ENCODE measurements at regions not wholly inside any gene's neighbourhood (a gene's known extent, or its start where the extent isn't known, plus 50 kb on each side); places are given as distances from the start of the nearest gene placed in this dataset.
"Not testable (repeated sequence)": the region's sequence is repeated elsewhere in the genome, so short reads cannot be mapped to it uniquely, and the experiment has no call there.

- no peak for DNase-seq (ENCODE audit: low read depth)
Observed at GRCh38 chr2:147607379-147607778, 237.4 kb upstream of the ACVR2A start.

DNA sequence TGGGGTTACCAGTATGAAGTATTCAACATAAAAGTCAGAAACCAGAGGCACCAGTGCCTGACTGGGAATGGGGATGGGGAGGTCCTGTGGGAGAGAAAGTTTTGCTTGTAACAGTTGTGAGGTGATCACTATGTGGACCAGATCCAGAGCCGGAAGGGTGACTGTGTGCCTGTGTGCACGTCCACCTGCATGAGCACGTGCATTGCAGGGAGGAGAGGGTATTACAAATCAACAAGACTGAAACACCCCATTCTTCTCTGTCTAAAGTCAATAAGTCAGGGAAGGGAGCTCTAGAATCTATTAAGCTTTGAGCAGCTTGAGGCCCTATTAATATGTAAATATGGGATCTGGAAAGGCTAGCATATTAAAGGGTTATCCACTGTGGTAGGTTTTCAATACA lies 241.0 kb upstream of the ACVR2A start:
- DNase-seq (ENCODE audit: low read depth) = no peak

GRCh38 chr2:147603447-147603846 lies 241.4 kb upstream of the ACVR2A start:
- DNase-seq (ENCODE audit: low read depth) = no peak

DNA sequence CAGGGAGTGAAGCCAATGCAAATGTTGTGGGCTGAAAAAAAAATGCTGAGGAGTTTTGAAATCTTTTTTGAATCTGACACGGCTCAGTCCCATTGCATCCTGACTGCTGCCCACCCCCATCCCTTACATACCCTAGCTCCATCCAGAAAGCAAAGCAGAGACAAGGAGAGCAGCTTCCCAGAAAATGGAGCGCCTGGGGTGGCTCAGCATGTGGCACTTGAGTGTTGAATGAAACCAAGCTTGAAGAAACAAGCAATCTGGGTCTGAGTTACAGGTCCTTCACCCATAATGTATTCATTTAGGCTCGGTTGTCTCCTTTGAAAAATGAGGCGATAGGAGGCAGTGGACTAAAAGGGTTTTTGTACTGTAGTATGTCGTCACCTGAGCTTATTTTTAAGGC lies 244.2 kb upstream of the ACVR2A start:
- DNase-seq (ENCODE audit: low read depth) = no peak

DNA sequence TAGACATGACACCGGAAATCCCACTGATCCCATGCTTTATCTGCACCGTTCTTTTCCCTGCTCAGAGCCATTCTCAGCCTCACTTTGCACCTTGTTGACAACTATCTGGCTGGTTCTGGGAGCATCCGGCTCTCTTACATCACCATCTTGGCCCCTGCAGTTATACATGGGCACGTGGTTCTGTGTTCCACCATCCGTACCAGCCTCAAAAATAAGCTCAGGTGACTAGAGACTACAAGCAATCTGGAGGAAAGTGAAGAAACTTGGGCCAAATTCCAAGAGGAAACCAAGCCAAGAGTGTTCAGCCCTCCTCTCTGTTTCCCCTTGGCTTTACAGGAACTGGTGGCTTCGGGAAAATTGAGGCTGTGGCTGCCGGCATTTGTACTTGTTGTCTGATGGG lies 244.6 kb upstream of the ACVR2A start:
- no peak for DNase-seq (ENCODE audit: low read depth)

DNA sequence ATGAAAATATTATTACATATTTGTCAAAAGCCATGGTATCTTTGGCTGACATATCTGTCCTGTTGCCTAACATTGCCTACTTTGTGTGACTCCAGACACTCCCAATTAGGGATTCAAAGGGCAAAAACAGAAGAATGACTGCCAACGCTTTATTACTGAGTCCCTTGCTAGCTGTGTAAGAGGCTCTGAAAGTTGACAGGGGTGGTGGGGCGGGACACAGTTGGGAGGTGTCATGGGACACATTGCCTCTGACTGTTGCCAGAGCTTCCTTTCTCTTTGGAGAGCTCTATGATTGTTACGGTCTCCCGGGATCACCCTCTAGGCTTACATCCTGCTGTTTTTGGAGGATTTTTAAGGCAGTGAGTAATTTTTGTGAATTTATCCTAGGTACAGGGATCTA lies 249.6 kb upstream of the ACVR2A start:
- DNase-seq (ENCODE audit: low read depth) = no peak

DNA sequence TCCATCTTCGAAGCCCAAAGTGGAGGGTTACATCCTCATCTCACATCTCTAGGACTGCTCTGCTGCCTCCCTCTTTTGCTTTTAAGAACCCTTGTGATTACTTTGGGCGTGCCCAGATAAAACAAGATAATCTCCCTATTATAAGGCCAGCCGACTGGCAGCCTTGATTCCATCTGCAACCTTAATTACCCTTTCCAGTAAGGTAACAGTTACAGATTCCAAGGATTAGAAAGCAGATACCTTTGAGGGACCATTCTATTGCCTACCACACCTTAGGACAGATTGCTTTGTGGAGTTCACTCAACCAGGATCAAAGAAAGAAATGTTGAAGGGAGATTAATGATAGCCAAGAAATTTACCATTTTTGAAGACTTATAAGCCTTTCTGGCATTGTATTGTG lies 250.8 kb upstream of the ACVR2A start:
- DNase-seq (ENCODE audit: low read depth) = no peak

DNA sequence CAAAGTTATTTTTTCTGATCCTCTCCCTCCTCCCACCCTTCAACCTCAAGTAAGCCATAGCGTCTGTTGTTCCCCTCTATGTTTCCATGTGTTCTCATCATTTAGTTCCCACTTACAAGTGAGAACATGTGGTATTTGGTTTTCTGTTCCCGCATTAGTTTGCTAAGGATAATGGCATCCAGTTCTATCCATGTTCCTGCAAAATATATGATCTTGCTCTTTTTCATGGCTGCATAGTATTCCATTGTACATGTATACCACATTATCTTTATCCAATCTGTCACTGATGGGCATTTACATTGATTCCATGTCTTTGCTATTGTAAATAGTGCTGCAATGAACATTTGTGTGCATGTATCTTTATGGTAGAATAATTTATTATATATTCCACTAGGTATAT lies 252.0 kb upstream of the ACVR2A start:
- not testable (repeated sequence) for DNase-seq (ENCODE audit: low read depth)

GRCh38 chr2:147589127-147589526 lies 255.7 kb upstream of the ACVR2A start:
- DNase-seq (ENCODE audit: low read depth) = no peak

DNA sequence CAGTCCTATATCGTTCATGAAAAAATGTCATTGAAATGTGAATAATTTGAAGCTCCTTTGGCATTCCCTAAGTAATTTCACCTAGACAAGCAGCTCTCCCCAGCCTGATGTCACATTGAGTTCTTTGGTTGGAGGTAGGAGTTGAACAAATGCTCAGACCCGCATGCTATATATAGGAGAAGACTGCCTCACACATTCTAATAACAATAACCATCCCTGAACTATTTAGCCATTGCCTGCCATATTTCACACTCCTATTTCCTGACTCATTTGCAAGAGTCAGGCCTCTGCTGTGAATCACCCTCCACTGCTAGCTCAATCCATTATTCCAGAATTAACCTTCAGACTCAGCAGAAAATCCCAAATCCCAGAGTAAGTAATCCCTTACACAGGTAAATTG lies 256.6 kb upstream of the ACVR2A start:
- DNase-seq (ENCODE audit: low read depth) = no peak

DNA sequence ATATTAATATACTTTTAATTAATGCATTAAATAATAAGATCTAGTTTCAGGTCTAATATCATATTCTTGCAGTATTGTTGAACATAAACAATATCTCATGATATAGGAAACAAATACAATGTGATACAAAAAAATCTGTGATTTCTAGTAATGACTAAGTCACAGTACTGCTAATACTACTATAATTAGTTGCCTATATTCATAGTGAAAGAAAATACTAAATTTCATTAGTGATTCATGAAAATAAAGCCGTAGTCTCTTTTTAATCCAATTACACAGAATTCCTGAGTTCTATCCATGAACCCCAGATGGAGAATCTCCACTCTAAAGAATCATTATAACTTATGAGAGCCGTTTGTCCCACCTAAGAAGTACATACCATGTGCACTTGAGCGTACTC lies 266.3 kb upstream of the ACVR2A start:
- no peak for DNase-seq (ENCODE audit: low read depth)

DNA sequence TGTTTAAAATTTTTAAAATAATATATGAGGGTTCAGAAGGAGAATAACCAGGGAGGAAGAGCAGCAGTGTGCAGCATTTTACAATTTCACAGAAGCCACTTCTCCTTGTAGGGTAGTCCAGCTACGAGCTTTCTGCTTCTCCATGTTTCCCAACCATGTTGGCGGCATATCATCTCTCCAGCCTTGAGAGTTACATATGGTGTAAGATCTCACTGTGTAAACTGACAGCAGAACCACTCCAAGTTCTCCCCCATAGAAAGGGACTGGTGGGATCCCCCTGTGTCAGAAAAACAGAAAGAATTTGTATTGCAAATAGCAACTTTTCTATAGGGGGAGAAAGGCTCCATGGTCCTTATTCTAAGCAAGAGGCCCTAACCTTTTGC lies 266.8 kb upstream of the ACVR2A start:
- DNase-seq (ENCODE audit: low read depth) = no peak

DNA sequence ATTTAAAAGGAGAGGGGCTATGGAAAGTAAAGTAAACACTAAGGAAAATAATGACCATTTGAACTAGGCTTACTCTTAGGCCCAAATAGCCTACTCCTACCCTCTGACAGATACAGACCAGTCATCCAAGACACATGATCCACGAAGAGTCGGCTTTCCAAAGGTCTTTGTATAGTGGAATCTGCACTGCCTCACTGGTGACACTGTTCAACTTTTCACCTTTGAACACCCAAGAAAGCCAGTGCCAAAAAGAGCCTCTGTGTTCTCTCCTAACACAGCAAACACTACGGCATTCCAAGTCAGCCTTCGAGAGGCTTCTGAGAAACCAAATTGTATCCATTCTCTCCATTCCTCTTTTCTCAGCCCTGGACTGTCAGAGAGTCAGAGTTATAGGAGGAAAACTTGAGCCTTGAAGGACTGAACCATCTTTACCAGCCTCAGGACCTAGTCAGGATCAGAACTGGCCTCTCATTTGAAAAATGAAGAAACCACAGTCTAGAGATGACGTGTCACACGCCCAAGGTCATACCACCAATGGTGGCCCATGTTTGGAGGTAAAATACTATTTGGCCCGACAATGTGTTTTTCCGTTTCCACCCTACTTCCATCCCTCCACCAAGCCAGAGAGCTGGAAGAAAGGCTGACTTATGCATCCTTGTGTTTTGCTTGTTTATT lies 267.4 kb upstream of the ACVR2A start:
- no peak for DNase-seq (ENCODE audit: low read depth)

DNA sequence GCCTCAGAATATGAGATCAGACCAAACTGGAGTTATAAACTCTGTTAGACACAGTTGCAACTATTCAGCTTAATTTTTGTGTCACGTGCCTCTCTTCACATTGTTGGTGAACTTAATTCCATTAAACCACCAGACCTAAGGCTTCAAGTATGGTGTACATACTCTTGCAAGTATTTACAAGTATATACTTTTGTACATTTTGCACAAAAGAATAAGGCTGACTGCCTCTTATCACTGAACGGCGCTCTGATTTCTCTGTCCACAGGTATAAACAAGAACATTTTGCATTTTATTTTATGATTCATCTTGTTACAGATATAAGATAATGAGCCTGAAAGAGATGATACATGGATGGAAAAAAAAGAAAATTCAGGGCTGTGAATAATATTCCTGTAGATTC lies 269.7 kb upstream of the ACVR2A start:
- no peak for DNase-seq (ENCODE audit: low read depth)

- no peak for DNase-seq (ENCODE audit: low read depth)
Observed at GRCh38 chr2:147572622-147573021, 272.2 kb upstream of the ACVR2A start.

DNA sequence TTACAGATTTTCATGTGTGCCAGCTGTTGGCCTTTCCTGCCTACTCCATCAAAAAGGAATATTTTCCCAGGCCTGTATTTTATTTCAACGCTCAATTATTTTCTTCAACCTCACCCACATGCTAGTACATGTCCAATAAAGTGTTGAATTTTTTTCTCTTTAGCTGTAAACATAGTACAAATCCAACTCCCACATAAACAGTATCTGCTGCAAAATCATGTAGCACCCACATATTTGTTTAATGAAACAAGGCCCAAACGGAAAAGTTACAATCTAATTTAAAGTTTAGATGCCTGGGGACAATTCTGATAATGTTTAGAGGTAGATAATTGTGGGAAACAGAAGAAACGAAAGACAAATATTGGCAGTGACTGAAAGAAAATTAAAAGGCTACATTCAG lies 275.4 kb upstream of the ACVR2A start:
- DNase-seq (ENCODE audit: low read depth) = no peak

DNA sequence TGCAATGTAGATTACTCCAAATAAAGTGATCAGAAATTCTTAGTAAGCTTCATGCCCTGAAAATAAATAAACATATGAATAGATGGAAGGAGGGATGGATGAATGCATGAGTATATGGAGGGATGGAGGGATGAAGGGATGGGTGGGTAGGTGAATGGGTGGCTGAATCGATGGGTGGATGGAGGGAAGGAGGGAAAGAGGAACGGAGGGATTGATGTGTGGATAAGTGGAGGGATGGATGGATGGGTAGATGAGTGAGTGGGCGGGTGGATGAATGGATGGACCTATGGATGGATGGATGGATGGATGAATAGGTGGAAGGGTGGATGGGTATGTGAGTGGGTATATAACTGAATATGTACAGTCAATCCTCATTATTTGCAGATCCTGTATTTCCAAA lies 276.7 kb upstream of the ACVR2A start:
- DNase-seq (ENCODE audit: low read depth) = no peak

- DNase-seq (ENCODE audit: low read depth) = no peak
Observed at GRCh38 chr2:147567136-147567535, 277.7 kb upstream of the ACVR2A start.

- DNase-seq (ENCODE audit: low read depth) = no peak
Observed at GRCh38 chr2:147560810-147561535, 283.9 kb upstream of the ACVR2A start.

- no peak for DNase-seq (ENCODE audit: low read depth)
Observed at GRCh38 chr2:147559070-147559725, 285.6 kb upstream of the ACVR2A start.

DNA sequence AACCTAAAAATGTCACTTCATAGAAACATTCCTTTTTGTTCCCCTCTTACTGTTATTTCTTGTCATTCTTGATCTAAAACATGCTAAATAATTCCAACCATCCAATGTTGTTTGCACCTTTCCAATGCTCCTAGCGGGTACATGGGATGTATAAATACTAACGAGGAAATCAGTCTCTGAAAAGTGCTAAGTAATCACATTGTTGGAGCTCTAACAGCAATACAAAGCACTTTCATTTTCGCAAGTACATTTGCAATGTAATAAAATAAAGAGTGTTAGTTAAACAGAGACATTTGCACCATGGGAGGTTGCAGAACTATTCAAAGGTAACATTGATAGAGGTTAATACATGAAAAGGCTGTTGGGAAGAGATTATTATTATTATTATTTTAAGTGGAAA lies 286.2 kb upstream of the ACVR2A start:
- no peak for DNase-seq (ENCODE audit: low read depth)

DNA sequence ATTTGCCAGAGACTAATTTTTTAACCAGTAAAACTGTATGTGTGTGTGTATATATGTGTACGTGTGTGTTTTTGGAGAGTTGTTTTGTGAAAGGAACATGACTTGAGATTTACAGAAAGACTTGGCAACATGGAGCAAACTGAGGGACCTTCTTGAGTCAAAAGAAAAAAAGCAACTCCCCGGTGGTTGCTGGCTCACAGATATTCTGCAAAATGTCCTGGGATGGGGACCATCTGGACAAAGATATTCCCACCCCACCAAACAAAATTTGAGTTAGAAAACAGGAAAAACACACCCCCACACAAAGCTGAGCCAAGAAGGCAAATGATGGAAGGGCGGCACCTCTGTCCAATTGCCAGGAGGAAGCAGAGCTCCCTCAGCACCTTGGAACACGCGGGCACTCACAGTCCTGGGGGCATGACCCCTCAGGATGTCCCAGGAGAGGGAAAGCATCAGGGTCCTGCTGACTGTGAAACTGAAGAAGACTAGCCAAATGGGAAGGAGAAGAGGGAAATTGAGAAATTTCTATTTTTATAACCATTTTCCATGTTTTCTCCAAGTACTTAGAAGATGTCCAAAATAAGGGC lies 290.2 kb upstream of the ACVR2A start:
- DNase-seq (ENCODE audit: low read depth) = no peak

GRCh38 chr2:147553775-147554271 lies 291.0 kb upstream of the ACVR2A start:
- DNase-seq (ENCODE audit: low read depth) = no peak

Measured in stimulated activated CD8-positive, alpha-beta memory T cell treated with anti-CD3 and anti-CD28 coated beads, Interleukin-4, amount 100 ng/mL, for 24 hours (primary cell).